CD4-positive, alpha-beta T cell treated with Interleukin-2 at 100 ng/mL for 4 hours (primary cell): ENCODE measurements at regions not wholly inside any gene's neighbourhood (a gene's known extent, or its start where the extent isn't known, plus 50 kb on each side); places are given as distances from the start of the nearest gene placed in this dataset.

Experiments used
- DNase-seq: peaks from one replicate; pipeline ENCODE4 v3.0.0-alpha.2; 2020; ENCODE audit warnings: low spot score

- no peak for DNase-seq
Measured at GRCh38 chr12:39047539-39048262, 142.3 kb upstream of the CPNE8 start.

GRCh38 chr12:39044754-39045153 is 139.4 kb upstream of the CPNE8 start:
- DNase-seq = no peak

DNA sequence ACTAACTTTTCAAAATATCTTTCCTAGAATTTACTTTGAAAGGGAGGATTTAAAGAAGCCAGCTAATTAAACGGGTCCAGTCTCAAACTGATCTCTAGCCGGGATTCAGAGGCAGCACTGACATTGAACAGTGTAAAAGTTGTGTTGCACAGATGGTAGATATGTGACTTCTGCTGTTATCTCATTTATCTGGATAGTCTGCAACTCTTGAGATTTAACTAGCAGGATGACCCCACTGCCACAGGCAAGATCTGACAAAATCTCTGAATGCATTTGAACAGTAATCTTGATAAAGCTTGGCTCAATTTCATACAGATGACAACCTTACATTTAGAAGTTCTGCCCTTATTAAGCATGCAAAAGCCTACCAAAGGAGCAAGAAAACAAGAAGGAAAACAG is 138.0 kb upstream of the CPNE8 start:
- DNase-seq = no peak

- DNase-seq = no peak
Measured at GRCh38 chr12:39040275-39040674, 134.9 kb upstream of the CPNE8 start.

DNA sequence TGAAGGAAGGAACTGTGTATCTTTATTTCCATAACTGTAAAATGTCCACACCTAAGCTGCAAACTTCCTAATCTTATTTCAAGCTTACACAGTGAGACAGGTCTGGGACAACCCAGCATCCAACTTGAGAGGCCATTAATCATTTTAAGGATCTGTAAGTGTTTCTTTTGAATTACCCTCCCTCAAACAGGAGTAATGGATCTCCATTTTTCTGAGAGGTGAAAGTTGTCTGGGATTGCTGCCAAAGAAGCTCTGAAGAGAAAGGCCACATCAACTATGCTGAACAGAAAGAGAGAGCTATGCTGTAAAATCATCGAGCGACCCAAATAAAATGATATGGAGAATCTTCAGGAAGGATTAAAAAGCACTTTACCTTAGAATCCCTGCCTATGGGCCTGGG is 131.7 kb upstream of the CPNE8 start:
- no peak for DNase-seq

GRCh38 chr12:39036105-39036504 is 130.7 kb upstream of the CPNE8 start:
- no peak for DNase-seq

GRCh38 chr12:39033782-39034181 is 128.4 kb upstream of the CPNE8 start:
- no peak for DNase-seq

GRCh38 chr12:39032448-39032847 is 127.1 kb upstream of the CPNE8 start:
- no peak for DNase-seq

GRCh38 chr12:39032034-39032433 is 126.6 kb upstream of the CPNE8 start:
- DNase-seq = no peak

DNA sequence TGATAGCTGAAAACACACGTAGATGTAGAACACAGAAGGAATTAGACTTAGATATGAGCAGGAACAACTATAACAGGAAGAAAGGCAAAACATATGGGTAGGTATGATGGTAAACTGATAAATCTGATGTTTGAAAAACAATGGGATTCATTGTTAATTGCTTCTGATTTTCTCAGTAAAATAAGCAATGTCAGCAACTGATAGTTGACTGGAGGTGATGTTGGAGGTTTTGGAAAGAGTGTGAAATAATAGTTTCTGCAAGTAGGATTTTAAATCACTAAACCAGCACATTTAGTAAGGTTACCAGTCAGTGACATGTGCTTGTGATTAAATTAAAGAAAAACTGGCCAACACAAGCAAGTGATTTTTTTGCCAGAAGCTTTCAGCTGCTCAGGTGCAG is 123.0 kb upstream of the CPNE8 start:
- DNase-seq = no peak

DNA sequence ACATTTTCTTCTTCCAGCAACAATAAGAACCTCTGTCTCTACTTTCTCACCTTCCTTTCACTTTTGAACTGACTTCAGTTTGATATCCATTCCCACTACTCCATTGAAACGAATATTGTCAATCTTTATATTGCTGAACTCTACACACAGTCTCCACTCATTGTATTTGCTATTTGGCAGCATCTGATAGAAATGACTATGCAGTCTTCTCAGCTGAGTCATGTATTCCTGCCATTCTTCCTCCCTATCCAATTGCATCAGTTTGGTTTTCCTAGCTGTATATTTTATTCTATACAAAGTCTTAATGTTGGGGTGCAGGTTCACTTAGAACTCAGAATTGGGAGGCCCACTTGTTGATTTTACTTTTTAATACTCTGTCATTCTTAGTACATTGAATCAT is 107.5 kb upstream of the CPNE8 start:
- no peak for DNase-seq

DNA sequence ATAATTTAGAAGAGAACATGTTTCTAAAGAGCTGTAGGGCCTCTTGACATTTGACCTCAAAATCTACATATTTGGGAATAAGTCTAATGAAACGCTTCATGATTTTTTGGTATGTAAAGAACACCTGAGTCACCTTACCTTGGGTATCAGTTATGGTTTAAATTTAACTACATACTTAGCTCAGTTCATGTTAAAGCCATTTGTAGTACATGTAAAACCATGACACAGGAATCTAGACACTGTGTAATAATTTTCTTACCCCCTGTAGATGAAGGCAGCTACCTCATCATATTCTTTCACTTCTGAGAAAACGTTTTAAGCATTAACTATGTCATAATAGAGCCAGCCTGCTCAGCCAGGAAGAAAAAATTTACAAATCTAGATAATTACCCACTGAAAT is 105.8 kb upstream of the CPNE8 start:
- no peak for DNase-seq

GRCh38 chr12:39010406-39010805 is 105.0 kb upstream of the CPNE8 start:
- no peak for DNase-seq

DNA sequence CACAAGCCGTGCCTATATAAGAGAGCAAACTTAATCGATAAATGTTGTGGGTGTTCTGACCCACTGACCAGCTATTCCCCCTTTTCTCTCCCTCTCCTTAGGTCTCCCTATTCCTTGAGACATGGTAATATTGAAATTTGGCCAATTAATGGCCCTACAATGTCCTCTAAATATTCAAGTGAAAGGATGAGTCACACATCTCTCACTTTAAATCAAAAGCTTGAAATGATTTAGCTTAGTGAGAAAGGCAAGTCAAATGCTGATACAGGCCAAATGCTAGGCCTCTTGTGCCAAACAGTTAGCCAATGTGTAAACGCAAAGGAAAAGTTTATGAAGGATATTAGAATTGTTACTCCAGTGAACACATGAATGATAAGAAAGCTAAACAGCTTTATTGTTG is 102.2 kb upstream of the CPNE8 start:
- no peak for DNase-seq

DNA sequence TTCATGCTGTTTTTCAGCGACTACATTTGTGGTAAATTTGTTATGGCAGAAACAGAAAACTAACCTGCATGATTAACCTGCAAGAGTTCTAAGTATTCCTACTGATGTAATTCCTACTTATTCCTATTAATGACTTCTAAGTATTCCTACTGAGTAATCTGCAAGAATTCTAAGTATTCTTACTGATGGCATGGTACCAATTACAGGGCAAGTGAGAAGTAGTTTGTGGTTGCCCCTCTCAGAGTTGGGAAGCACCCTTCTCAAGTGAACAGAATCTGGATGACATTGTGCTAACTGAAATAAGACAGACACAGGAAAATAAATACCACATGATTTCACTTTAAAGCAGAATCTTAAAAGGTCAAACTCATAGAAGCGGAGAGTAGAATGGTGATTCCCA is 100.9 kb upstream of the CPNE8 start:
- no peak for DNase-seq

DNA sequence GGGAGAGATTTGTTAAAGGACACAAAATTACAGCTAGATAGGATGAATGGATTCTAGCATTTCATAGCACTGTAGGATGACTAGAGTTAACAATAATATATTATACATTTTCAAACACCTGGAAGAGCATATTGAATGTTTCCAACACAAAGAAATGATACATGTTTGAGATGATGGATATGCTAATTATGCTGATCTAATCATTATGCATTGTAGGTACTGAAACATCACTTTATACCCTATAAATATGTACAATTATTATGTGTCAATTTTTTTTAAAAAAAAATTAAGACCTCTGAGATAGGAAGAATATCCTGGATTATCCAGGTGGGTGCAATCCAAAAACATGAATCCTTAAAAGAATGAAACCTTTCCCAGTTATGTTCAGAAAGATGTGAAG is 100.3 kb upstream of the CPNE8 start:
- DNase-seq = no peak

GRCh38 chr12:39003541-39004155 is 98.3 kb upstream of the CPNE8 start:
- no peak for DNase-seq

GRCh38 chr12:39000370-39000769 is 95.0 kb upstream of the CPNE8 start:
- DNase-seq = no peak

GRCh38 chr12:38998887-38999482 is 93.6 kb upstream of the CPNE8 start:
- no peak for DNase-seq

- no peak for DNase-seq
Measured at GRCh38 chr12:38995249-38995648, 89.9 kb upstream of the CPNE8 start.

DNA sequence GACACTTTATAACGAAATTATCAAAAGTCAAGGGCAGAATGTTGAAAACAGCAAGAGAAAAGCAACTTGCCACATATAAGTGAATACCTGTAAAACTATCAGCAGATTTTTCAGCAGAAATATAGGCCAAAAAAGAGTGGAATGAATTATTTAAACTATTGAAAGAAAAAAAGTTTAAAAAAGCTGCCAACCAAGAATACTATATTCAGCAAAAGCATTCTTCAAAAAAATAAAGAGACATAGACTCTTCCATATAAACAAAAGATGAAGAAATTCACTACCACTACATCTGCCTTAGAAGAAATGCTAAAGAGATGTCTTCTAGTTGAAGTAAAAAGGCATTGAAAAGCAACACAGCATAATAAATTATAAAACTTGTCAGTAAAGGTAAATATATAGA is 80.6 kb upstream of the CPNE8 start:
- DNase-seq = no peak

- no peak for DNase-seq
Measured at GRCh38 chr12:38984388-38984787, 79.0 kb upstream of the CPNE8 start.

- DNase-seq = no peak
Measured at GRCh38 chr12:38983117-38983571, 77.8 kb upstream of the CPNE8 start.

DNA sequence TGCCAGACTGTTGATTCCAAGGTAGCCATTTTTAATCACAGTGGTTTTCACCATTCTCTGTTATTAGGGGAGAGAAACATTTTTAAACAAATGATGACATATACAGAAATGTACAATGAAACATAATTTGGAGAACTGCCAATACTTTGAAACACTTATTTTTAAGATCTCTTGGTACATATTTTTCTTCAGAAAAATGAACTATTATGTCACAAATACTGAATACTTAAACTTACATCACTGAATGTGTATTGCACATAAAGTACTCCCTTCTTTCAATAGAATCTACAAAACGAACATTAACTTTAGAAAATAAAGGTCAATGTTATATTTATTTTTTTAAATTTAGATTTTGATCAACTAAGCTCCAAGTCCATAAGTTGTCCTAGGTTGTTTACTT is 71.7 kb upstream of the CPNE8 start:
- DNase-seq = no peak
